ENCODE measurements at regions not wholly inside any gene's neighbourhood (a gene's known extent, or its start where the extent isn't known, plus 50 kb on each side); places are given as distances from the start of the nearest gene placed in this dataset.

- Mint-ChIP-seq H3K27ac (no peak overlapping the region), H3K36me3 (ENCODE audit: low read depth) (no peaks in the 10 kb centered on the region), H3K4me3 (no peak overlapping the region), H3K4me1 (ENCODE audit: low read depth) (no peaks in the 10 kb centered on the region), H3K9me3 (no peaks in the 10 kb centered on the region), H3K27me3 (peaks cover 37% of the 10 kb centered on the region)
- peaks cover 0 to 4% of the 10 kb centered on the region in 2 experiments for H3K9me3 ChIP-seq (ENCODE audit: control insufficient read depth in 1 of 2, insufficient read depth in 1 of 2, low read length in 2 of 2)
- intact Hi-C loops (cut with DNase I, micrococcal nuclease) = no loop called here
- ChIA-PET POLR2A (no interaction called here), CTCF (no interaction called here)
- ATAC-seq (ENCODE audit: poor library complexity) = no peak
- H3K36me3 ChIP-seq (ENCODE audit: insufficient read depth, low read length) = no peaks in the 10 kb centered on the region
- H3K4me1 ChIP-seq (ENCODE audit: insufficient read depth, low read length) = no peaks in the 10 kb centered on the region
- H3K27ac ChIP-seq (ENCODE audit: low read depth in 1 of 2, low read length in 2 of 2) = no peak overlapping the region
- H3K27me3 ChIP-seq (ENCODE audit: control insufficient read depth in 1 of 2, insufficient read depth in 2 of 2, low read length in 2 of 2) = peaks cover 0 to 7% of the 10 kb centered on the region in 2 experiments
- TF ChIP-seq, protein P1, sequence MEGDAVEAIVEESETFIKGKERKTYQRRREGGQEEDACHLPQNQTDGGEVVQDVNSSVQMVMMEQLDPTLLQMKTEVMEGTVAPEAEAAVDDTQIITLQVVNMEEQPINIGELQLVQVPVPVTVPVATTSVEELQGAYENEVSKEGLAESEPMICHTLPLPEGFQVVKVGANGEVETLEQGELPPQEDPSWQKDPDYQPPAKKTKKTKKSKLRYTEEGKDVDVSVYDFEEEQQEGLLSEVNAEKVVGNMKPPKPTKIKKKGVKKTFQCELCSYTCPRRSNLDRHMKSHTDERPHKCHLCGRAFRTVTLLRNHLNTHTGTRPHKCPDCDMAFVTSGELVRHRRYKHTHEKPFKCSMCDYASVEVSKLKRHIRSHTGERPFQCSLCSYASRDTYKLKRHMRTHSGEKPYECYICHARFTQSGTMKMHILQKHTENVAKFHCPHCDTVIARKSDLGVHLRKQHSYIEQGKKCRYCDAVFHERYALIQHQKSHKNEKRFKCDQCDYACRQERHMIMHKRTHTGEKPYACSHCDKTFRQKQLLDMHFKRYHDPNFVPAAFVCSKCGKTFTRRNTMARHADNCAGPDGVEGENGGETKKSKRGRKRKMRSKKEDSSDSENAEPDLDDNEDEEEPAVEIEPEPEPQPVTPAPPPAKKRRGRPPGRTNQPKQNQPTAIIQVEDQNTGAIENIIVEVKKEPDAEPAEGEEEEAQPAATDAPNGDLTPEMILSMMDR (IDR thresholded peaks at IDR 0.05) = no peak
- DNase-seq = no peak
- no peak overlapping the region for H3K4me3 ChIP-seq (ENCODE audit: low read length)
Measured at GRCh38 chr5:171538681-171539080, 119.2 kb downstream of the FGF18 start.

DNA sequence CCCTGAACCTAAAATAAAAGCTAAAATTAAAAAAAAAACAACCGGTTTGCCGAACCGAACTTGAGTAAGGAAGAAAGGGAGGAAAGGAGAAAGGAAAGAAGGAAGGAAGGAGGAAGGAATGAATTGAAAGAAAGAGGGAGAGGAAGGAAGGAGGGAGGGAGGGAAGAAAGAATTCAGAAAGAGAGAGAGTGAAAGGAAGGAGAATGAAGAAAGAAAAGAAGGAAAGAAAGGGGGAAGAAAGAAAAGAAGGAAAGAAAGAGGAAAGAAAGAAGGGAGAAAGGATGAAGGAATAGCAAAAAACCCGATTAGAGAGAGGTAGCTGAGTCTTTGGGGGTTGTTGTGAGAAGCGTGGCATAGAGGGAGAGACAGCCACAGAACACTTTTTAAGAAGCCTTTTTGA, 121.4 kb downstream of the FGF18 start:
- Histone ChIP-seq H3K9me3 (ENCODE audit: control insufficient read depth in 1 of 2, insufficient read depth in 1 of 2, low read length in 2 of 2) (peaks cover 0 to 4% of the 10 kb centered on the region in 2 experiments), H3K36me3 (ENCODE audit: insufficient read depth, low read length) (no peaks in the 10 kb centered on the region), H3K27ac (ENCODE audit: low read depth in 1 of 2, low read length in 2 of 2) (no peak overlapping the region), H3K4me1 (ENCODE audit: insufficient read depth, low read length) (no peaks in the 10 kb centered on the region), H3K27me3 (ENCODE audit: control insufficient read depth in 1 of 2, insufficient read depth in 2 of 2, low read length in 2 of 2) (peaks cover 0 to 7% of the 10 kb centered on the region in 2 experiments), H3K4me3 (ENCODE audit: low read length) (no peak overlapping the region)
- H3K4me1 Mint-ChIP-seq (ENCODE audit: low read depth) = no peaks in the 10 kb centered on the region
- ChIA-PET CTCF (no interaction called here), POLR2A (no interaction called here)
- H3K36me3 Mint-ChIP-seq (ENCODE audit: low read depth) = no peaks in the 10 kb centered on the region
- no peak for DNase-seq
- TF ChIP-seq, protein P1 (IDR thresholded peaks at IDR 0.05) = no peak
- no peak overlapping the region for H3K27ac Mint-ChIP-seq
- H3K4me3 Mint-ChIP-seq = no peak overlapping the region
- ATAC-seq (ENCODE audit: poor library complexity) = no peak
- H3K27me3 Mint-ChIP-seq = peaks cover 37% of the 10 kb centered on the region
- intact Hi-C loops (cut with DNase I, micrococcal nuclease) = no loop called here
- no peaks in the 10 kb centered on the region for H3K9me3 Mint-ChIP-seq

- DNase-seq (no peak), ATAC-seq (ENCODE audit: poor library complexity) (no peak)
- Mint-ChIP-seq H3K27me3 (peaks cover 37% of the 10 kb centered on the region), H3K4me3 (no peak overlapping the region), H3K9me3 (no peaks in the 10 kb centered on the region), H3K36me3 (ENCODE audit: low read depth) (no peaks in the 10 kb centered on the region), H3K27ac (no peak overlapping the region), H3K4me1 (ENCODE audit: low read depth) (no peaks in the 10 kb centered on the region)
- intact Hi-C loops (cut with DNase I, micrococcal nuclease) = no loop called here
- Histone ChIP-seq H3K4me3 (ENCODE audit: low read length) (no peak overlapping the region), H3K27me3 (ENCODE audit: control insufficient read depth in 1 of 2, insufficient read depth in 2 of 2, low read length in 2 of 2) (peaks cover 0 to 7% of the 10 kb centered on the region in 2 experiments), H3K4me1 (ENCODE audit: insufficient read depth, low read length) (no peaks in the 10 kb centered on the region), H3K36me3 (ENCODE audit: insufficient read depth, low read length) (no peaks in the 10 kb centered on the region), H3K27ac (ENCODE audit: low read depth in 1 of 2, low read length in 2 of 2) (no peak overlapping the region), H3K9me3 (ENCODE audit: control insufficient read depth in 1 of 2, insufficient read depth in 1 of 2, low read length in 2 of 2) (peaks cover 0 to 4% of the 10 kb centered on the region in 2 experiments)
- TF ChIP-seq, protein P1 (IDR thresholded peaks at IDR 0.05) = no peak
- ChIA-PET POLR2A (no interaction called here), CTCF (no interaction called here)
Measured at GRCh38 chr5:171541341-171541776, 121.9 kb downstream of the FGF18 start.

All from CD4-positive, alpha-beta T cell (primary cell).